ENCODE measurements at regions not wholly inside any gene's neighbourhood (a gene's known extent, or its start where the extent isn't known, plus 50 kb on each side); places are given as distances from the start of the nearest gene placed in this dataset.

DNA sequence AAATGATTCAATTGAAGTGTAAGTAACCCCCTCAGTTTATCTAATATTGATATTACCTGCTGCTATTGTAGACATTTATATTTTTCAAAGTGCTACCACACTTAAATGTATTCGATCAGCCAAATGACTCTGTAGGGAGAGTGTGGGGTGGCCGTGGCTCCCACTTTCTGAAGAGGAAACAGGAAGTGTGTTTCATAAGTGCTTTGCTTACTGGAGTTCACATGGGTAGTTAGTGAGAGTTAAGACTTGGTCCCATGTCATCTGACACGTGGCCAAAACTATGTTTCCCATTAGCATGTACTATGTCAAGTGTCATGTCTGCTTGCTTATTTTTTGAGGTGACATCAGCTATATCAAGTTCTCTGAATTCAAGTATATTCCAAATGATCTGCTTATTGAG, 308.1 kb upstream of the GATB start:
- no peaks in the 10 kb centered on the region for H4K20me1 ChIP-seq (ENCODE audit: control insufficient read depth, insufficient read depth)
- H3K4me3 ChIP-seq: no peak overlapping the region
- no peak overlapping the region for H3K9ac ChIP-seq (ENCODE audit: control insufficient read depth, insufficient read depth, low read length)
- intact Hi-C loops (cut with micrococcal nuclease; ENCODE audit: unreplicated experiment) (loop anchor here (10.0 kb wide), 1 partner anchor 236 kb away; no protein-coding TSS in a partner anchor), in situ Hi-C loops (cut with MboI) (no loop called here)
- ATAC-seq: no peak
- no peaks in the 10 kb centered on the region for H3K4me1 ChIP-seq (ENCODE audit: control insufficient read depth, insufficient read depth, low read length)
- ChIA-PET SMC1A (ENCODE audit: uncharacterized antibody, unreplicated experiment) (interaction anchor here (0.7 to 1.0 kb wide), 2 partner anchors 11 to 112 kb away, joined by 3 read pairs; no protein-coding TSS in a partner anchor), POLR2A (no interaction called here), RAD21 (ENCODE audit: unreplicated experiment) (no interaction called here), CTCF (no interaction called here)
- DNase-seq (ENCODE audit: low read depth, low spot score): no peak
- TF ChIP-seq, protein P1, sequence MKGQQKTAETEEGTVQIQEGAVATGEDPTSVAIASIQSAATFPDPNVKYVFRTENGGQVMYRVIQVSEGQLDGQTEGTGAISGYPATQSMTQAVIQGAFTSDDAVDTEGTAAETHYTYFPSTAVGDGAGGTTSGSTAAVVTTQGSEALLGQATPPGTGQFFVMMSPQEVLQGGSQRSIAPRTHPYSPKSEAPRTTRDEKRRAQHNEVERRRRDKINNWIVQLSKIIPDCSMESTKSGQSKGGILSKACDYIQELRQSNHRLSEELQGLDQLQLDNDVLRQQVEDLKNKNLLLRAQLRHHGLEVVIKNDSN (IDR thresholded peaks at IDR 0.05; ENCODE audit: borderline replicate concordance, extremely low read length, insufficient read depth, low read depth, low read length): no peak
- TF ChIP-seq RAD21 (IDR thresholded peaks at IDR 0.05; ENCODE audit: insufficient read depth, low read depth, low read length) (no peak), EZH2 (IDR thresholded peaks at IDR 0.05; ENCODE audit: borderline replicate concordance, control insufficient read depth, low read depth, low read length) (no peak), TCF7 (IDR thresholded peaks at IDR 0.05; ENCODE audit: borderline replicate concordance) (no peak), RB1 (IDR thresholded peaks at IDR 0.05; ENCODE audit: borderline replicate concordance) (no peak), SREBF1 (IDR thresholded peaks at IDR 0.05; ENCODE audit: low read length) (no peak), MTA2 (IDR thresholded peaks at IDR 0.05; ENCODE audit: low read depth) (no peak), ZNF384 (IDR thresholded peaks at IDR 0.05; ENCODE audit: borderline replicate concordance, low read depth, low read length) (no peak), TAF1 (IDR thresholded peaks at IDR 0.05; ENCODE audit: borderline replicate concordance, low read depth, low read length) (no peak), HDAC2 (IDR thresholded peaks at IDR 0.05) (no peak)
- TF ChIP-seq, protein P2, sequence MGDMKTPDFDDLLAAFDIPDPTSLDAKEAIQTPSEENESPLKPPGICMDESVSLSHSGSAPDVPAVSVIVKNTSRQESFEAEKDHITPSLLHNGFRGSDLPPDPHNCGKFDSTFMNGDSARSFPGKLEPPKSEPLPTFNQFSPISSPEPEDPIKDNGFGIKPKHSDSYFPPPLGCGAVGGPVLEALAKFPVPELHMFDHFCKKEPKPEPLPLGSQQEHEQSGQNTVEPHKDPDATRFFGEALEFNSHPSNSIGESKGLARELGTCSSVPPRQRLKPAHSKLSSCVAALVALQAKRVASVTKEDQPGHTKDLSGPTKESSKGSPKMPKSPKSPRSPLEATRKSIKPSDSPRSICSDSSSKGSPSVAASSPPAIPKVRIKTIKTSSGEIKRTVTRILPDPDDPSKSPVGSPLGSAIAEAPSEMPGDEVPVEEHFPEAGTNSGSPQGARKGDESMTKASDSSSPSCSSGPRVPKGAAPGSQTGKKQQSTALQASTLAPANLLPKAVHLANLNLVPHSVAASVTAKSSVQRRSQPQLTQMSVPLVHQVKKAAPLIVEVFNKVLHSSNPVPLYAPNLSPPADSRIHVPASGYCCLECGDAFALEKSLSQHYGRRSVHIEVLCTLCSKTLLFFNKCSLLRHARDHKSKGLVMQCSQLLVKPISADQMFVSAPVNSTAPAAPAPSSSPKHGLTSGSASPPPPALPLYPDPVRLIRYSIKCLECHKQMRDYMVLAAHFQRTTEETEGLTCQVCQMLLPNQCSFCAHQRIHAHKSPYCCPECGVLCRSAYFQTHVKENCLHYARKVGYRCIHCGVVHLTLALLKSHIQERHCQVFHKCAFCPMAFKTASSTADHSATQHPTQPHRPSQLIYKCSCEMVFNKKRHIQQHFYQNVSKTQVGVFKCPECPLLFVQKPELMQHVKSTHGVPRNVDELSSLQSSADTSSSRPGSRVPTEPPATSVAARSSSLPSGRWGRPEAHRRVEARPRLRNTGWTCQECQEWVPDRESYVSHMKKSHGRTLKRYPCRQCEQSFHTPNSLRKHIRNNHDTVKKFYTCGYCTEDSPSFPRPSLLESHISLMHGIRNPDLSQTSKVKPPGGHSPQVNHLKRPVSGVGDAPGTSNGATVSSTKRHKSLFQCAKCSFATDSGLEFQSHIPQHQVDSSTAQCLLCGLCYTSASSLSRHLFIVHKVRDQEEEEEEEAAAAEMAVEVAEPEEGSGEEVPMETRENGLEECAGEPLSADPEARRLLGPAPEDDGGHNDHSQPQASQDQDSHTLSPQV (IDR thresholded peaks at IDR 0.05): no peak
- H3K79me2 ChIP-seq (ENCODE audit: control insufficient read depth, insufficient read depth, low read length): no peaks in the 10 kb centered on the region
- no peak overlapping the region for H2AFZ ChIP-seq (ENCODE audit: control insufficient read depth, low read depth, low read length)
- BruUV-seq (replicated peaks): no TSS peak
- H3K27me3 ChIP-seq (replicated peaks in 1 of 2; ENCODE audit: control insufficient read depth in 2 of 2, insufficient read depth in 2 of 2, low read length in 1 of 2): no peaks in the 10 kb centered on the region
- H3K4me2 ChIP-seq (ENCODE audit: control insufficient read depth, insufficient read depth): no peak overlapping the region
- no peaks in the 10 kb centered on the region; the same call in 2 of the 3 replicates for H3K9me3 ChIP-seq (replicated peaks; ENCODE audit: control insufficient read depth, insufficient read depth, low read length)
- no peaks in the 10 kb centered on the region for H3K36me3 ChIP-seq (ENCODE audit: control insufficient read depth in 2 of 2, insufficient read depth in 2 of 2, low read length in 1 of 2)
- FAIRE-seq: no peak
- no peak overlapping the region for H3K27ac ChIP-seq (ENCODE audit: control insufficient read depth, insufficient read depth)
- WGBS (ENCODE audit: insufficient coverage, insufficient replicate concordance, low lambda C conversion rate, missing lambda C conversion rate): 0% methylated on average over 3 of the region's 3 CpGs

All from GM12878 (cell line).